Myocyte (in vitro differentiated cells): ENCODE measurements at regions not wholly inside any gene's neighbourhood (a gene's known extent, or its start where the extent isn't known, plus 50 kb on each side); places are given as distances from the start of the nearest gene placed in this dataset.

Source experiments
- DNase-seq: peaks from one replicate; pipeline ENCODE4 v3.0.0-alpha.2; 2012; ENCODE audit warnings: low read depth

- DNase-seq = no peak
These were observed 230.6 kb upstream of the ID2 start for GRCh38 chr2:8451273-8451672.

- no peak for DNase-seq
These were observed 229.6 kb upstream of the ID2 start for GRCh38 chr2:8452296-8452695.

- DNase-seq = no peak
These were observed 228.6 kb upstream of the ID2 start for GRCh38 chr2:8452979-8453903.

- DNase-seq = peak; percentile 43
These were observed 228.0 kb upstream of the ID2 start for GRCh38 chr2:8453904-8454302.

- DNase-seq = peak; percentile 73
These were observed 227.1 kb upstream of the ID2 start for GRCh38 chr2:8454797-8455196.

GRCh38 chr2:8455236-8456150 lies 226.4 kb upstream of the ID2 start:
- DNase-seq = no peak

GRCh38 chr2:8456151-8457091 lies 225.4 kb upstream of the ID2 start:
- DNase-seq = no peak

- DNase-seq = no peak
These were observed 224.8 kb upstream of the ID2 start for GRCh38 chr2:8457092-8457481.

GRCh38 chr2:8457699-8458502 lies 224.0 kb upstream of the ID2 start:
- DNase-seq = no peak

- peak; percentile 37 for DNase-seq
These were observed 223.1 kb upstream of the ID2 start for GRCh38 chr2:8458503-8459459.

GRCh38 chr2:8459474-8459873 lies 222.4 kb upstream of the ID2 start:
- no peak for DNase-seq

GRCh38 chr2:8461341-8461740 lies 220.5 kb upstream of the ID2 start:
- no peak for DNase-seq

GRCh38 chr2:8462280-8462679 lies 219.6 kb upstream of the ID2 start:
- DNase-seq = no peak

GRCh38 chr2:8462899-8463648 lies 218.8 kb upstream of the ID2 start:
- DNase-seq = no peak

- DNase-seq = no peak
These were observed 216.3 kb upstream of the ID2 start for GRCh38 chr2:8465560-8465959.

- DNase-seq = no peak
These were observed 212.0 kb upstream of the ID2 start for GRCh38 chr2:8469709-8470493.

- DNase-seq = no peak
These were observed 209.1 kb upstream of the ID2 start for GRCh38 chr2:8472545-8473323.
